MCF 10A (cell line): ENCODE measurements at regions not wholly inside any gene's neighbourhood (a gene's known extent, or its start where the extent isn't known, plus 50 kb on each side); places are given as distances from the start of the nearest gene placed in this dataset.

ENCODE experiments used
- BruUV-seq: library from RNA; stranded (reverse); fragments of 400-500 nt; replicated peaks from 2 replicates; lab custom pipeline; 2021; lab: Mats Ljungman, UMichigan
- CTCF ChIA-PET: fragments of 300-600 bp; sonication (Branson Sonifier 250); formaldehyde crosslinking; extraction: SDS; loops from one replicate; lab custom pipeline; 2021; ENCODE audit warnings: antibody characterized with exemption, inconsistent platforms; lab: Yijun Ruan, JAX
- POLR2A ChIA-PET: fragments of 300-600, 350-650 bp; sonication (Branson Sonifier 250); formaldehyde crosslinking; extraction: SDS; loops from one replicate; lab custom pipeline; 2020; ENCODE audit warnings: antibody characterized with exemption, inconsistent platforms; lab: Yijun Ruan, JAX
- DNase-seq: peaks from one replicate; pipeline ENCODE4 v3.0.0-alpha.2; 2018; ENCODE audit not compliant: unreplicated experiment
- H3K27ac Mint-ChIP-seq: one replicate; pipeline ENCODE4 v1.8.0; 2022; ENCODE audit warnings: mild to moderate bottlenecking, low read depth, mixed read lengths; ENCODE audit not compliant: unreplicated experiment
- H3K27me3 Mint-ChIP-seq: one replicate; pipeline ENCODE4 v1.8.0; 2022; ENCODE audit warnings: mixed read lengths; ENCODE audit not compliant: insufficient read depth, unreplicated experiment
- H3K36me3 Mint-ChIP-seq: one replicate; pipeline ENCODE4 v1.8.0; 2022; ENCODE audit warnings: mild to moderate bottlenecking, moderate library complexity, mixed read lengths; ENCODE audit not compliant: insufficient read depth, unreplicated experiment
- H3K4me1 Mint-ChIP-seq: one replicate; pipeline ENCODE4 v1.8.0; 2022; ENCODE audit warnings: mixed read lengths; ENCODE audit not compliant: insufficient read depth, unreplicated experiment
- H3K4me3 Mint-ChIP-seq: one replicate; pipeline ENCODE4 v1.8.0; 2022; ENCODE audit warnings: mild to moderate bottlenecking, moderate library complexity, mixed read lengths; ENCODE audit not compliant: unreplicated experiment
- H3K9me3 Mint-ChIP-seq: one replicate; pipeline ENCODE4 v1.8.0; 2022; ENCODE audit warnings: mixed read lengths; ENCODE audit not compliant: unreplicated experiment
- intact Hi-C: fragments of 100-400 bp; cut with micrococcal nuclease; formaldehyde crosslinking; loops from 2 replicates; pipeline ENCODE4 v1.14.1; 2022
- TF ChIP-seq, protein P1 (sequence below): fragments of 200-600 bp; IDR thresholded peaks from one replicate; pipeline ENCODE4 v1.8.0; 2022; ENCODE audit warnings: antibody characterized with exemption, mild to moderate bottlenecking; ENCODE audit not compliant: unreplicated experiment

DNA sequence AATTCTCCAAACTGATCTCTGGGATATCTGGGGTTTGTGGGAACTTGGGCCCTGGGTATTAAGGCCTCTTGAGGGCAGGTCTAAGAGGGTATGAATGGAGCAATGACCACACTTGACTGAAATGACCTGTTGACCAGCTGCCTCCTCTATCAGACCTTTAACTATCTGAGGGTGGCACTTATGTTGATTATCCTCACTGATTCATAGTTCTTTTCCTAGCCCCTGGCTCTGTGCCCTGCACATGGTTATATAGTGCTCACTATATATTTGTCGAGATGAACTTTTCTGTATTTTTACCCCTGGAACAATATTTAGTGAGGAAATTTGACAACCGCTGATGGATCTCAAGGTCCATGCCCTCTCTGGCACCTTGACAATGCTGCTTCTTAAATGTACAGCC, 305.5 kb upstream of the PLET1 start:
- TF ChIP-seq, protein P1, sequence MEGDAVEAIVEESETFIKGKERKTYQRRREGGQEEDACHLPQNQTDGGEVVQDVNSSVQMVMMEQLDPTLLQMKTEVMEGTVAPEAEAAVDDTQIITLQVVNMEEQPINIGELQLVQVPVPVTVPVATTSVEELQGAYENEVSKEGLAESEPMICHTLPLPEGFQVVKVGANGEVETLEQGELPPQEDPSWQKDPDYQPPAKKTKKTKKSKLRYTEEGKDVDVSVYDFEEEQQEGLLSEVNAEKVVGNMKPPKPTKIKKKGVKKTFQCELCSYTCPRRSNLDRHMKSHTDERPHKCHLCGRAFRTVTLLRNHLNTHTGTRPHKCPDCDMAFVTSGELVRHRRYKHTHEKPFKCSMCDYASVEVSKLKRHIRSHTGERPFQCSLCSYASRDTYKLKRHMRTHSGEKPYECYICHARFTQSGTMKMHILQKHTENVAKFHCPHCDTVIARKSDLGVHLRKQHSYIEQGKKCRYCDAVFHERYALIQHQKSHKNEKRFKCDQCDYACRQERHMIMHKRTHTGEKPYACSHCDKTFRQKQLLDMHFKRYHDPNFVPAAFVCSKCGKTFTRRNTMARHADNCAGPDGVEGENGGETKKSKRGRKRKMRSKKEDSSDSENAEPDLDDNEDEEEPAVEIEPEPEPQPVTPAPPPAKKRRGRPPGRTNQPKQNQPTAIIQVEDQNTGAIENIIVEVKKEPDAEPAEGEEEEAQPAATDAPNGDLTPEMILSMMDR, result no peak
- Mint-ChIP-seq H3K27ac (no peak overlapping the region), H3K36me3 (no peaks in the 10 kb centered on the region), H3K9me3 (no peaks in the 10 kb centered on the region), H3K4me3 (no peak overlapping the region), H3K4me1 (peaks cover 6% of the 10 kb centered on the region), H3K27me3 (peaks cover 7% of the 10 kb centered on the region)
- no peak for DNase-seq
- CTCF ChIA-PET, result interaction anchor here (0.8 to 1.2 kb wide), 2 partner anchors 278 to 286 kb away, joined by 4 read pairs; no protein-coding TSS in a partner anchor
- no TSS peak for BruUV-seq
- intact Hi-C loops, result no loop called here
- POLR2A ChIA-PET, result no interaction called here

DNA sequence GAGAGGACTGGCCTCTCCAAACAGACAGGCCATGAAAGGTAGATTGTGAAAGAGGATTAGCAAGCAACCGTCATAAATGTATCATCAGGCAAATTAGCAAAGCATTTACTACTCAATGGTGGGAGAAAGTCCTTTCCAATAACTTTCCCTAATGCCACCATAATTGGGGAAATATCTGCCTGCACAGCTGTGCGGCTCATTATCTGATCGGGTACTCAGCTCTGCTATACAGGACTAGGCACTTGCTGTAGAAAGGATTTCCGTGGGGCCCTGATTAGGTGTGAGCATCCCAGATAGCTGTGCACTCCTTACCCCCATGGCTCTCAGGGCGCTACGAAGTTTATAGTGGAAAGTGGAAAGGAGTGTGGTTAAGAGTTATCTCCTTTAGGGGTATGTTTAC, 309.7 kb upstream of the PLET1 start:
- TF ChIP-seq, protein P1, result no peak
- intact Hi-C loops, result no loop called here
- H3K4me1 Mint-ChIP-seq, result no peaks in the 10 kb centered on the region
- no peak overlapping the region for H3K27ac Mint-ChIP-seq
- BruUV-seq, result no TSS peak
- H3K4me3 Mint-ChIP-seq, result no peak overlapping the region
- H3K36me3 Mint-ChIP-seq, result no peaks in the 10 kb centered on the region
- H3K27me3 Mint-ChIP-seq, result peaks cover 15% of the 10 kb centered on the region
- no peaks in the 10 kb centered on the region for H3K9me3 Mint-ChIP-seq
- DNase-seq, result no peak
- ChIA-PET CTCF (interaction anchor here (1.0 to 1.1 kb wide), 2 partner anchors 225 to 544 kb away, joined by 3 to 7 read pairs; no protein-coding TSS in a partner anchor), POLR2A (interaction anchor here (0.9 kb wide), 1 partner anchor 148 kb away, joined by 3 read pairs; no protein-coding TSS in a partner anchor)

DNA sequence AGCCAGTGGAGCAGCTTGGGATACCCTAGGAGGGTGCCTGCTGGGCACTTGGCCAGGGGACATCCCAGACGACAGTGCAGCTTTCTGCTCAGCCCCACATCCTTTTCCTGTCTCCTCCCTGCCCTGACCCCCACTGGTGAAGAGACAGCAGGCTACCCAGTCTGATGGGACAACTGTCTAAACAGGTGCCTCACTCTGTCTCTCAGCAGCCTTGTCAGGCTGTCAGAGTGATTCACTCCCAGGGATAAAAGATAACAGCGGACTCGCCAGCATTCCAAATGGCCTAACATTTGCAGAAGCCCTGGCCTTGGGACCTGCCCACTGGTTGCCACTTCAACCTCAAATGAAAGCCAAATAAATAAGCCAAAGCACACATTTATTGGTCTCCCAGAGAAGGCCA, 318.6 kb upstream of the PLET1 start:
- H3K27me3 Mint-ChIP-seq, result no peaks in the 10 kb centered on the region
- POLR2A ChIA-PET, result no interaction called here
- H3K4me1 Mint-ChIP-seq, result no peaks in the 10 kb centered on the region
- TF ChIP-seq, protein P1, result no peak
- intact Hi-C loops, result no loop called here
- no peaks in the 10 kb centered on the region for H3K9me3 Mint-ChIP-seq
- H3K27ac Mint-ChIP-seq, result no peak overlapping the region
- H3K4me3 Mint-ChIP-seq, result no peak overlapping the region
- BruUV-seq, result no TSS peak
- no peak for DNase-seq
- CTCF ChIA-PET, result interaction anchor here (0.7 kb wide), 1 partner anchor 49 kb away, joined by 3 read pairs; no protein-coding TSS in a partner anchor
- H3K36me3 Mint-ChIP-seq, result no peaks in the 10 kb centered on the region

DNA sequence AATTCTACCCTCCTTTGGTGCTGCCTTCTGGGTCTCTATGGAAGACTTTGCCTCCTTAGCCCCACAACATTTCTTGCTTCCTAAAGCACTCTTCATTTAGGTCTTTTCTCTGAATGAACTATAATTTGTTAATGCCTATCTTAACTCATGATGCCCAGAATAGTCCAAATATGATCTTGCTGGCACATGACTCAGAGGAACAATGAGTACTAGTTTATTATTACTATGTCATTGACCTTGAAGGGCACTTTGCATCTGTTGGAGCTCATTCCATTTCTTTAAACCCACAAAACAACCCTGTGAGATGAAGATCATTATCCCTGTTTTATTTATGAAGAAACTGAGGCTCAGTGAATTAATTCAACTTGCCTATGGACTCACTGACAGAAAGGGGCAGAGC, 320.2 kb upstream of the PLET1 start:
- no peaks in the 10 kb centered on the region for H3K27me3 Mint-ChIP-seq
- H3K9me3 Mint-ChIP-seq, result no peaks in the 10 kb centered on the region
- H3K27ac Mint-ChIP-seq, result no peak overlapping the region
- H3K4me1 Mint-ChIP-seq, result no peaks in the 10 kb centered on the region
- no TSS peak for BruUV-seq
- intact Hi-C loops, result loop anchor here (10.0 kb wide), 2 partner anchors 356 to 374 kb away; partner anchors contain the start of gene PTS
- H3K36me3 Mint-ChIP-seq, result no peaks in the 10 kb centered on the region
- no peak for DNase-seq
- ChIA-PET CTCF (interaction anchor here (0.5 to 2.0 kb wide), 6 partner anchors 33 to 709 kb away, joined by 3 to 8 read pairs (median 4); no protein-coding TSS in a partner anchor), POLR2A (interaction anchor here (1.6 kb wide), 1 partner anchor 11 kb away, joined by 4 read pairs; no protein-coding TSS in a partner anchor)
- TF ChIP-seq, protein P1, result no peak
- H3K4me3 Mint-ChIP-seq, result no peak overlapping the region
